ENCODE measurements at regions not wholly inside any gene's neighbourhood (a gene's known extent, or its start where the extent isn't known, plus 50 kb on each side); places are given as distances from the start of the nearest gene placed in this dataset.

DNA sequence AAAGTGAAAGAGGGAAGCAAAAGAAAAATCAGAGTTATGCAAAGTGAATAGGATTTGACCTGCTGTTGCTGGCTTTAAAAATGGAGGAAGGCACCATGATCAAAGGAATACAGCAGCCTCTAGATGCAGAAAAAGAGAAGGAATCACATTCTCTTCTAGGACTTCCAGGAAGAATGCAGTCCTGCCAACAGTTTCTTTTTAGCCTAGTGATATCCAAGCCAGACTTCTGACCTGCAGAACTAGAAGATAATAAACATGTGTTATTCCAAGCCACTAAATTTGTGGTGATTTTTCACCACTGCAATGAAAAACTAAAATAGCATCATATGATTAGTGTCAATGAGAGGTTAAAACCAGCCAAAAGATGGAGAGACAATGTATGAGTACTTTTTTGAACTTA is 101.9 kb upstream of the ADAMTS5 start:
- TF ChIP-seq, protein P1, sequence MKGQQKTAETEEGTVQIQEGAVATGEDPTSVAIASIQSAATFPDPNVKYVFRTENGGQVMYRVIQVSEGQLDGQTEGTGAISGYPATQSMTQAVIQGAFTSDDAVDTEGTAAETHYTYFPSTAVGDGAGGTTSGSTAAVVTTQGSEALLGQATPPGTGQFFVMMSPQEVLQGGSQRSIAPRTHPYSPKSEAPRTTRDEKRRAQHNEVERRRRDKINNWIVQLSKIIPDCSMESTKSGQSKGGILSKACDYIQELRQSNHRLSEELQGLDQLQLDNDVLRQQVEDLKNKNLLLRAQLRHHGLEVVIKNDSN (CRISPR knock-in tag; IDR thresholded peaks at IDR 0.05): no peak
- TF ChIP-seq, protein P2, sequence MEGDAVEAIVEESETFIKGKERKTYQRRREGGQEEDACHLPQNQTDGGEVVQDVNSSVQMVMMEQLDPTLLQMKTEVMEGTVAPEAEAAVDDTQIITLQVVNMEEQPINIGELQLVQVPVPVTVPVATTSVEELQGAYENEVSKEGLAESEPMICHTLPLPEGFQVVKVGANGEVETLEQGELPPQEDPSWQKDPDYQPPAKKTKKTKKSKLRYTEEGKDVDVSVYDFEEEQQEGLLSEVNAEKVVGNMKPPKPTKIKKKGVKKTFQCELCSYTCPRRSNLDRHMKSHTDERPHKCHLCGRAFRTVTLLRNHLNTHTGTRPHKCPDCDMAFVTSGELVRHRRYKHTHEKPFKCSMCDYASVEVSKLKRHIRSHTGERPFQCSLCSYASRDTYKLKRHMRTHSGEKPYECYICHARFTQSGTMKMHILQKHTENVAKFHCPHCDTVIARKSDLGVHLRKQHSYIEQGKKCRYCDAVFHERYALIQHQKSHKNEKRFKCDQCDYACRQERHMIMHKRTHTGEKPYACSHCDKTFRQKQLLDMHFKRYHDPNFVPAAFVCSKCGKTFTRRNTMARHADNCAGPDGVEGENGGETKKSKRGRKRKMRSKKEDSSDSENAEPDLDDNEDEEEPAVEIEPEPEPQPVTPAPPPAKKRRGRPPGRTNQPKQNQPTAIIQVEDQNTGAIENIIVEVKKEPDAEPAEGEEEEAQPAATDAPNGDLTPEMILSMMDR (IDR thresholded peaks at IDR 0.05): no peak
- no peak for TF ChIP-seq NFYB (CRISPR knock-in tag; conservative IDR thresholded peaks at IDR 0.05; ENCODE audit: low read depth)
- TF ChIP-seq, protein P3, sequence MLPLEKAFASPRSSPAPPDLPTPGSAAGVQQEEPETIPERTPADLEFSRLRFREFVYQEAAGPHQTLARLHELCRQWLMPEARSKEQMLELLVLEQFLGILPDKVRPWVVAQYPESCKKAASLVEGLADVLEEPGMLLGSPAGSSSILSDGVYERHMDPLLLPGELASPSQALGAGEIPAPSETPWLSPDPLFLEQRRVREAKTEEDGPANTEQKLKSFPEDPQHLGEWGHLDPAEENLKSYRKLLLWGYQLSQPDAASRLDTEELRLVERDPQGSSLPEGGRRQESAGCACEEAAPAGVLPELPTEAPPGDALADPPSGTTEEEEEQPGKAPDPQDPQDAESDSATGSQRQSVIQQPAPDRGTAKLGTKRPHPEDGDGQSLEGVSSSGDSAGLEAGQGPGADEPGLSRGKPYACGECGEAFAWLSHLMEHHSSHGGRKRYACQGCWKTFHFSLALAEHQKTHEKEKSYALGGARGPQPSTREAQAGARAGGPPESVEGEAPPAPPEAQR (CRISPR knock-in tag; IDR thresholded peaks at IDR 0.05): no peak
- TF ChIP-seq, protein P4, sequence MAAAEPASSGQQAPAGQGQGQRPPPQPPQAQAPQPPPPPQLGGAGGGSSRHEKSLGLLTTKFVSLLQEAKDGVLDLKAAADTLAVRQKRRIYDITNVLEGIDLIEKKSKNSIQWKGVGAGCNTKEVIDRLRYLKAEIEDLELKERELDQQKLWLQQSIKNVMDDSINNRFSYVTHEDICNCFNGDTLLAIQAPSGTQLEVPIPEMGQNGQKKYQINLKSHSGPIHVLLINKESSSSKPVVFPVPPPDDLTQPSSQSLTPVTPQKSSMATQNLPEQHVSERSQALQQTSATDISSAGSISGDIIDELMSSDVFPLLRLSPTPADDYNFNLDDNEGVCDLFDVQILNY (CRISPR knock-in tag; IDR thresholded peaks at IDR 0.05): no peak
- no peak for TF ChIP-seq TEAD4 (CRISPR knock-in tag; IDR thresholded peaks at IDR 0.05)
- TF ChIP-seq, protein P5, sequence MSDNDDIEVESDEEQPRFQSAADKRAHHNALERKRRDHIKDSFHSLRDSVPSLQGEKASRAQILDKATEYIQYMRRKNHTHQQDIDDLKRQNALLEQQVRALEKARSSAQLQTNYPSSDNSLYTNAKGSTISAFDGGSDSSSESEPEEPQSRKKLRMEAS (CRISPR knock-in tag; IDR thresholded peaks at IDR 0.05): no peak
- TF ChIP-seq TCF7 (CRISPR knock-in tag; IDR thresholded peaks at IDR 0.05; ENCODE audit: low read depth): no peak
- no peak for TF ChIP-seq GABPB1 (CRISPR knock-in tag; IDR thresholded peaks at IDR 0.05)
- no peak for TF ChIP-seq NR1H2 (CRISPR knock-in tag; IDR thresholded peaks at IDR 0.05)
